Lung microvascular endothelial cell (primary cell): ENCODE measurements at regions not wholly inside any gene's neighbourhood (a gene's known extent, or its start where the extent isn't known, plus 50 kb on each side); places are given as distances from the start of the nearest gene placed in this dataset.
A peak's percentile ranks its signal among the peaks of the same experiment; 100 is the strongest.

Experiments
- DNase-seq, 2 donors: peaks; one replicate each; pipeline versions ENCODE4 v3.0.0 to v3.0.0-alpha.2; 2010; ENCODE audit warnings: low read depth in 2 of 2

GRCh38 chr12:97177481-97177880 lies 270.4 kb downstream of the NEDD1 start:
- no peak for DNase-seq

GRCh38 chr12:97181571-97182265 lies 274.7 kb downstream of the NEDD1 start:
- peak in 1 of 2 donors; percentile 1 for DNase-seq

GRCh38 chr12:97182769-97183168 lies 275.7 kb downstream of the NEDD1 start:
- no peak for DNase-seq

GRCh38 chr12:97184127-97184773 lies 277.2 kb downstream of the NEDD1 start:
- DNase-seq = no peak

GRCh38 chr12:97185567-97185966 lies 277.0 kb upstream of the RMST start:
- DNase-seq = no peak

- DNase-seq = no peak
Observed at GRCh38 chr12:97194546-97194945, 268.1 kb upstream of the RMST start.

GRCh38 chr12:97200181-97200580 lies 262.4 kb upstream of the RMST start:
- no peak for DNase-seq

- no peak for DNase-seq
Observed at GRCh38 chr12:97203408-97203807, 259.2 kb upstream of the RMST start.

GRCh38 chr12:97209997-97210396 lies 252.6 kb upstream of the RMST start:
- no peak for DNase-seq

GRCh38 chr12:97211416-97211930 lies 251.1 kb upstream of the RMST start:
- no peak for DNase-seq

GRCh38 chr12:97216848-97217247 lies 245.8 kb upstream of the RMST start:
- no peak for DNase-seq

GRCh38 chr12:97222391-97222790 lies 240.2 kb upstream of the RMST start:
- no peak for DNase-seq

GRCh38 chr12:97223419-97223818 lies 239.2 kb upstream of the RMST start:
- DNase-seq = no peak

GRCh38 chr12:97229004-97229403 lies 233.6 kb upstream of the RMST start:
- DNase-seq = peak in 1 of 2 donors; percentile 68

- DNase-seq = no peak
Observed at GRCh38 chr12:97235102-97235501, 227.5 kb upstream of the RMST start.

- peak in 1 of 2 donors; percentile 45 for DNase-seq
Observed at GRCh38 chr12:97246368-97246767, 216.2 kb upstream of the RMST start.

- DNase-seq = no peak
Observed at GRCh38 chr12:97250483-97250882, 212.1 kb upstream of the RMST start.

- DNase-seq = no peak
Observed at GRCh38 chr12:97257726-97258125, 204.9 kb upstream of the RMST start.

GRCh38 chr12:97259098-97259497 lies 203.5 kb upstream of the RMST start:
- DNase-seq = no peak

- DNase-seq = no peak
Observed at GRCh38 chr12:97260786-97261185, 201.8 kb upstream of the RMST start.

GRCh38 chr12:97267166-97267565 lies 195.4 kb upstream of the RMST start:
- DNase-seq = no peak

- DNase-seq = no peak
Observed at GRCh38 chr12:97267594-97268202, 194.9 kb upstream of the RMST start.

- DNase-seq = no peak
Observed at GRCh38 chr12:97272471-97272870, 190.1 kb upstream of the RMST start.
